Epidermal melanocyte (primary cell): ENCODE measurements at regions not wholly inside any gene's neighbourhood (a gene's known extent, or its start where the extent isn't known, plus 50 kb on each side); places are given as distances from the start of the nearest gene placed in this dataset.

ENCODE experiments used
- DNase-seq: peaks from one replicate; pipeline ENCODE4 v3.0.0; 2011; ENCODE audit warnings: low spot score; ENCODE audit not compliant: insufficient read length

DNA sequence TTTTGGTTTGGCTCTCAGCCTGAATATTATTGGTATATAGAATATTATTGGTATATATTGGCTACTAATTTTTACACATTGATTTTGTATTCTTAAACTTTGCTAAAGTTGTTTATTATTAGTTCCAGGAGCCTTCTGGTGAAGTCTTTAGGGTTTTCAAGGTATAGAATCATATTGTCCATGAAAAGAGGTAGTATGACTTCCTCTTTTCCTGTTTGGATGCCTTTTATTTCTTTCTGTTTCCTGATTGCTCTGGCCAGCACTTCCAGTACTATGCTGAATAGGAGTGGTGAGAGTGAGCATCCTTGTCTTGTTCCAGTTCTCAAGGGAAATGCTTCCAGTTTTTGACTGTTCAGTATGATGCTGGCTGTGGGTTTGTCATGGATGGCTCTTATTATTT lies 107.3 kb upstream of the LIPC start:
- DNase-seq = no peak

DNA sequence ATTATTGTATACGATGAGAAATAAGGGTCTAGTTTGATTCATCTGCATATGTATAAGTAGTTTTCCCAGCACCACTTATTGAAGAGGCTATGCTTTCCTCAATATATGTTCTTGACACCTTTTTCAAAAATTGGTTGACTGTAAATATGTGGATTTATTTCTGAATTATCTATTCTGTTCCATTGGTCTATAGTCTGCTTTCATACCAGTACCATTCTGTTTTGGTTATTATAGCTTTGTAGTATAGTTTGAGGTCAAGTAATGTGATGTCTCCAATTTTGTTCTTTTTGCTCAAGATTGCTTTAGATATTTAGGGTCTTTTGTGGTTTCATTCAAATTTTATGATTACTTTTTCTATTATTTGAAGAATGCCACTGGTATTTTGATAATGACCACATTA lies 103.8 kb upstream of the LIPC start:
- no peak for DNase-seq

DNA sequence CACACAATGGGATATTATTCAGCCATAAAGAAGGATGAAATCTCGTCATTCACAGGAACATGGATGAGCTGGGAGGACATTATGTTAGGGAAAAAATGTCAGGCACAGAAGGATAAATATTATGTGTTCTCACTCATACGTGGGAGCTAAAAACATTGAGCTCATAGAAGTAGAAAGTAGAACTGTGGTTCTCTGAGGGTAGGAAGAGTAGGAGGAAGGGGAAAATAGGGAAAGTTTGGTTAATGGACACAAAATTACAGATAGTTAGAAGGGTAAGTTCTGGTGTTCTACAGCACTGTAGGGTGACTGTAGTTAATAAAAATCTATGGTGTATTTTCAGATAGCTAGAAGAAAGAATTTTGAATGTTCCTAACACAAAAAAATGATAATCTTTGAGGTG lies 102.6 kb upstream of the LIPC start:
- no peak for DNase-seq

DNA sequence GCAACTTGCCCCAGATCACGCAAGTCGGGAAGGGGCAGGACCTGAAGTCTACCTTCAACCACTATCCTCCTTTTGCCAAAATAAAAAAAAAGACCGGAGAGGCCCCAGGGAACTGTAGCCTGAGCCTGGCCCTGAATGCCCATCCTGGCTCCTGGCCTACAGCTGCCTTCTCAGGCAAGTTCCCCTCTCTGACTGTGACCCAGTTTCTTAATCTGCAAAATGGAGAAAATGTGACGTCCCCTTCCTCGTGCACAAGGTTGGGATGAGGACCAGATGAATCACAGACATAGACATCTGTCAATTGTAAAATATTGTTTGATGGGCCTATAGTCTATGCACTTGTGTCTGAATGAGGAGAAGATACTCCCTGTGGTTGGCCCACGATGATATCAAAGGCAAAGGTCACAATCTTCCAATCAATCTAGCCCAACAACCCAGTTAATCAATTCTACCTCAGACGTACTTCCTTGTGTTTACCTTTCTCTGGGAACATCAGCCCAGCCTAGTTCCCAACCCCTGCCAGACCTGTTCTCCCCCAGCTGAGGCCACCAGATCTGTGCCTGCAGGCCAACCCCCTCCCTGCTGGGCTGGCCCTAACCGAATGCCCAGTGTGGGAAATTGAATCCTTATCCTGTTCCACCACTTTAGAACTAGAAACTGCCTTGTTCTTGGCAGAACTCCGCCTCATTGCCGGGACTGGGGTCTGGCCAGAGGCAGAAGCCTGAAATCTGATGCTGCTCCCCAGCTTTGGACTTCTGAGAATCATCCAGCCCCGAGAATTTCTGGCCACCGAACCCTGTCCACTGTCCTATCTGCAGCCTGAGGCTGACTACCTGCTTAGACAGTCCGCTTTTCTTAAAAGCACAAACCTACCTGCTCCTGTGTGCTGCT lies 101.8 kb upstream of the LIPC start:
- DNase-seq = no peak

DNA sequence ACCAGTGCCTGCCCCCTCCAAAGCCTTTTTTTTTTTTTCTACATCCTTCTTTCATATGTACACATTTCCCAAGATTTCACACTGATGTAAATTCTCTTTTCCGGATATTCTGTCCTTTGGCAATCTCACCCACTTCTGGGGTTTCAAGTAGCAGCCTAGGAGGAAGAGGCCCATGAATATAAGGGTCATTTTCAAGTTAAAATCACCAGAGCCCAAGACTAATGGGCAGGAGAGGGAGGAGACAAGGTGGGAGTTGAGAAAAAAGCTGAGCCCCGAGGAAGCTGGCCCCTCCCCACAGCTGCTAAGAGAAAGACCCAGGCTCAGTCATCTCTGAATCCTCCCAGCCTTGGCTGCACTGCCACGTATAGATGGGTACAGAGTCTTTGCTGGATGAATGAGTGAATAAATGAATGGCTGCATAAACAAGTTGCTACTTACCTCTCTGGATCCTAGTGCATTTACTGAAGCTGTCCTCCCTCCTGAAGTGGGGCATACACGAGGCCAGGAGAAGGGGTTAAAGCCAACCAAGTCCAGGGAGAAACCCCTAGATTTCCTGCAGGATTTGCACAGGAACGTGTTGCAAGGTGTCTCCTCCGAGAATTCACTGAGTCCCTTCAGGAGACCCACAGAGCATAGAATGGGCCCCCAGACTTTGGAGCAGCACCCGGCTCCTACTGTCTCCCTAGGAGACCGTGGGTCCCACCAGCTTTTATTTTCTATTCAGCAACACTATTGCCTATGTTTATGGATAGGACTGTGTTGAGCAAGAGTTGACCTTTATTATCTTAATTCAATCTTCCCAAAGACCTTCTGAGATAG lies 100.8 kb upstream of the LIPC start:
- no peak for DNase-seq

DNA sequence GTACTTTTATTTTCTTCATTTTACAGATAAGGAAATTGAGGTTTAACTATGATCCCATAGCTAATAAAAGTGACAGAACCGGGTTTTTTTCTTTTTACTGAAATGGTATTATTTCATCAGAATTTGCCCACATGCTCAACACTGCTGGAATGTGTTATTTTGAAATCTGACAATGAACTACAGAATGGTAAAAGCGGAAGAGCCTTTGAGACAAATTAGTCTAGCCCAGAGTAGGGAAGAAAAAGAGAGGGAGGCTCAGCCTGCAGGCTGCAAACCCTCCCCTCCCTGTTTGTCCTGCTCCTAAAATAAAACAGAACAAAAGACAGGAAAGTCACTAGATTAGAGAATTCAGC lies 100.3 kb upstream of the LIPC start:
- DNase-seq = no peak

DNA sequence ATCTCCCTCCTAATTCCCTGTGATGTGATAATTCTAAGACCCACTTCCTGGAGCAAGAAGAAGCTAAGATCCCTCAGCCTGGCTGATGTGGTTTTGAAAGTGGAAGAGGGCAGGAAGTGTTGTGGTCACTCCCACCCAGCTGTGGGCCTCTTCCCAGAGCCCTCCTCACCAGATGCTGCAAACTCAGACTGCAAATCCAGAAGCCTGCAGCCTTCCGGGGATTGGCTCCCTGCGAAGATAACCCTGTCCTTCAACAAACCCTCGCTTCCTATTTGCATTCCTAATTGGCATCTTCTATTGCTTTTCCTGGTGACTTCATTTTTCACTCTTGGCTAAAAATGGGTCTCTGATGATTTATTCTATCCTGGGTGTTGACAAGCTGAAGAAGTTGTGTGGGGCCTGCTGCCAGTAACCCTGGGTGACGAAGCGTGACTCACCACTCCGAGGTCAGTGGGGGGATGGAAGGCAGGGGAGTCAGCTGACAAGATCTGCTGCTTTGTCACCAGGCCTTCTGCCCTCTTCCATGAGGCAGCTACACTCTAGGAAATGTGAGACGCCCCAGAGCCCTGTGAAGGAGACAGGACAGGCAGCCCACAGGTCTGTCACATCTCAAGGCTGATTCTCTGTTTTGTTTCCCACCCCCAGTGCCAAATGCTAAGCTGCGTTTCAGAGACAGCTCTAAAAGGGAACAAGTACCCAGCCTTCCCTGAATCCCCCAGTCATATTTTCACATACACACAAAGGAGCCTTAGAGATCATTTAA lies 99.7 kb upstream of the LIPC start:
- peak; percentile 25 for DNase-seq

DNA sequence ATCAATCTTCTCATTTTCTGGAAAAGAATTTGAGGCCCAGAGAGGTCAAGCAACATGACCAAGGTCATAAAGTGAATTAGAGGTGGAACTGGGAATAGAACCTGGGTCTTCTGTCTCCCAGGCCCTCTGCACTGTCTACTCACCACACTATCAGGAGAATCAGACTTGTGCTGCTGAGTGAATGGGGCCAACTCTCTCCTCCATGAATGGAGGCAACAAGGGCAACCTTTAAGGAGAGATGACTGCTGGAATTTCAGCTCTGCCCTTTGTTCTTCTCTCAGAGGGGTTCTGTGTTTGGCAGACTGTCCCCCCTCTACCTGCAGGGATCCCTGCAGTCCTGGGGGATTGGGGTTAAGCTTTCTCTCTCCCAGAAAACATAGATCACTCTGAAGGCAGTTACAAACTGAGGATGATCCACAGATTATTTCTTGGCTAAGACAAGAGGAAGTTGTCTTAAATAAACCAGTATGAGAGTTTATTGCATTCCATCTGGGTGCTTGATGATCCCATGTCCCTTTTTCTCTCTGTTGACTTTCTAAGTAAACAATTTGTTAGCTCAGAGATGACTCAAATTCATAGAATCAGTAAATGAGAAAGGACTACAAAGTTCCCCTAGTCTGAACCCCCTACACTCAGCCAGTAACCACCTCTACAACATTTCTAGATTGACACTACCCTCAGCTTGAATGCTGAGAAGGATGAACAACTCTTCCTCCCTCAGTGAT lies 99.0 kb upstream of the LIPC start:
- DNase-seq = no peak

DNA sequence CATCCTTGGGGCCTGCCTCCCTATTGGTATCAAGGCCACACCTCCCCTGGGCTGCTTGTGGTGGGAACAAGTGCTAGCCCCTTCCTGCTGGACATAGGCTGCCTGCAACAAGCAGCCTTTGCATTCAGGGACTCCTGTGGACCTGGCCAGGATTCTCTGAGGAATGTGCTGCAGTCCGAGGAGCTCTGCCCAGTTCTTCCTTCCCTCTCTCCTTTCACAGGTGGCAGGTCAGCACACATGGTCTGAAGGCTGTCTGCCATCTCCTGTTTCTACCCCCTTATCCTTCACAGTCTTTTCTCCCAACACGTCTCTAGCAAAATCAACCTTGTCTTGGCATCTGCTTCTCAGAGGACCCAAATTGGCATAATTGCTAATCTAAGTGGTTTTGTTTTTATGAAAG lies 97.0 kb upstream of the LIPC start:
- DNase-seq = no peak

DNA sequence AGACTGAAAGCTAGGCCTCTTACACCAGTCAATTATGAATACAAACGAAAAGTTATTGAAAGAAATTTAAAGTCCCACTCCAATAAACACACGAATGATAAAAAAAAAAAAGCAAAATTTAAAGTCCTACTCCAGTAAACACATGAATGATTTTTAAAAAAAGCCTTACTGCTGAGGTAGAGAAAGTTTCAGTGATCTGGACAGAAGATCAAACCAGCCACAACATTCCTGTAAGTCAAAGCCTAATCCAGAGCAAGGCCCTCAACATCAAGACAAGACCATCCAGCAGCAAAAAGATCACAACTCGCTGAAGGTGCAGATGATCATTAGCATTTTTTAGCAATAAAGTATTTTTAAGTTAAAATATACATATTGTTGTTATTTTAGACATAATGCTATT lies 95.6 kb upstream of the LIPC start:
- no peak for DNase-seq

DNA sequence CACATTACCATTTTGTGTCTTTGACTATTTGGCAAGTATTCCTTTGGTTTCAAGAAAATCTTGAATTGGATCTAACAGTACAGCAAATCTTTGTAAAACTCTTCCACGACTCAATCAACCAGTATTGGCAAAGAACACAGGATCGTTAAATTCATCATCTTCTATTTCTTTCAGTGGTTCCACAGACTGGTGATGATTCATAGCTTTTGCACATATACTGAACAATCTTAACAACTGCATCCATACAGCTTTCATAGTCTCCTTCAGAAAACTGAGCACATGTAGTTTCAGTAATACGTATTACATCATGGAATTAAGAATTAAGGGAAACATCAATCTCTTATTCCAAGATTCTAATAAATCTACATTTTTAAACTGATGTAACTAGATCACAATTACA lies 91.6 kb upstream of the LIPC start:
- no peak for DNase-seq

DNA sequence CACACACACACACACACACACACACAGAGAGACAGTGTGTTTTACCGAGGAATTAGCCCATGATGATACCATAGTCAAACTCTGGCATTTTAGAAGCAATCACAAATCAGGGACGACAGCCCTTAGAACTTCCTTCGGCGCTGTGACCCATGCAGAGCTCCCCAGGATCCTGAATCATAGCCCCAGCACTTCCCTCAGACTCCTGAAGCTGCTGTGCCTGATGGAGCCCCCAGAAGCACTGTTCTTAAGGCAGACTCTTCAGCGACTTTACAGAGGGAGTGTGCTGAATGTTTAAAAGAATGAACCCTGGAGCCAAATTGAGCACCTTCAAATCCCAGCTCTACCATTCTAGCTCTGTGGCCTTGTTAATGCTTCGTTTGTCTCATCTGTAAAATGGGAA lies 89.3 kb upstream of the LIPC start:
- DNase-seq = no peak

DNA sequence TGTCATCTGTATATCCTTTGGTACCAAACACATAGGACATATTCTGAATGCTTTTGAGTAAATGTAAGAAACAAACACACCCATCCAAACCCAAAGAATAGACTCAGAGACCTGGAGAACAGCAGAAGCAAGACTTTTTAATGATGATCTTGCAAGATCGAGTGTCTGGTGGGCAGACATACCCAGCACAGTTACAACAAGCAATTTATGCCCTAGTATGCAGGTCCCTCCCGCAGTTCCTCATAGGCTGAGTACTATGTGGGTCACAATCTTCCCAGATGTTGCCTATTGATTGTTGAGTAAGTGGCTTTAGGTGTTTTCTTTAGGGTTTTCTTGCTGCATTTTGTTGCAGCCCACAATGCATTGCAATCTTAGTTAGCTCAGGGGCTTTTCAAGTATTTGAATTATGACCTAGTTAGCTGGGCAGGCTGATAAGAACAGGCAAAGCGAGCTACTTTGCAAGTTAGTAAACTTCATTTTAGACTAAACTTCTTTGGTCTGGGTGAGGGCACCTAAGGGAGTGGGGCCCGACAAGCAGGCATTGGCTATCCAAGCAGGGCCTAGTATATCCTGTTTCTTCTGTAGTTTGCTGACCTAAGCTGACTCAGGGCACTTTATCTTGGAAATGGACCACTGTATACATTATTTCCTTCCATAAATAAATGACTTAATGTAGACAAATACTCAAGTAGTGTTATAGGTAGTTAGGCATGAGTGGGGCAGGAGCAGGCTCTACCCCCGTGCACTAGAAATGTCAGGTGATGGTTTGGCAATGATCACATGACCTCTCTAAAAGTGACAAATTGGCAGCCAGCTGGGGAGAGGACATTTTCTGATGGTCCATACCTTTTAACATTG lies 87.3 kb upstream of the LIPC start:
- DNase-seq = no peak

DNA sequence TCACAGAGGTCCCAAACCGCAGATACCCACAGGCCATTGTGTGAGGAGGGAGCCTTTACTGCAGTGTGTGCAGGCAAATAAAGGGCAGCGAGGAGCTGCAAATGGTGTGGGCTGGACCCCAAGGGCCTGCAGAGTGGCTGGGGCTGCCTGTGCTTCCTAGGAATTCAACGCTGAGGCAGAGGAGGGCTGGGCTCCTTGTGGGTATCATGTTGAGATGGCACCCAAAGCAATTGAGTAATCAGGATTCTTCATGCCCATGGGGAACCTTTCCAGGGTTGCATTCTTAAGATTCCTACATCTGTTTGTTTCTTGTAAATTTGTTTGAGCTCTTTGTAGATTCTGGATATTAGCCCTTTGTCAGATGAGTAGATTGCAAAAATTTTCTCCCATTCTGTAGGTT lies 85.4 kb upstream of the LIPC start:
- DNase-seq = peak; percentile 53

DNA sequence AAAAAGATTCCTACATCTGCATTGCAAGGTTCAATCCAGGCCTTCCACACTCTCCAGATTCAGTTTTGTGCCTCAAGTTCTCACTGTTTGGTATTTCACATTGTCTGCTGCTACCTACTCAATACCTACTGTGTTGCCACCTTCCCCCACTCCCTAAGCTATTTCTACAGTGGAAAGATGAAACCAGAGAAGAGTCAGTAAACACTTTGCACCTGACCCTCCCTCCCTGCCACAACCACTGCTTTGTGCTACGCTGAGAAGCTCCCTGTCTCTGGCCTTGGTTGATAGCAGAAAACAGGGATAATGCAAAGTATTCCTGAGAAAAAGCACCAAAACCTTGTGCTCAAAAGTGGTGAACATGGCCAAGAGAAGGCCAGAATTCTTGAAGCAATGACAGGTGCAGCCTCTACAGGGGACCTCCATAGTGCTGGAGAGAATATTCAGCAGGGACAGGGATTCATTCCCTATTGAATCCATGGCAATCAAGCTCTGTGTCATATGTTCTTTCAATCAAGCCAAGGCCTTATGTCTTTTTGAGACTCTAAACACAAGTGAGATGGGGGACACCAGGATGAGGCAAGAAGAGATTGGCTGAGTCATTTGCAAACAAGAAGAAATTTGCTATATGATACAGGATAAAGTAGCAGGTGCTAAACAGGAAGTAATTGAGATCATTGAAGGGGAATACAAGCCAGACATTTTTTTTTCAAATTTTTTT lies 83.5 kb upstream of the LIPC start:
- no peak for DNase-seq

DNA sequence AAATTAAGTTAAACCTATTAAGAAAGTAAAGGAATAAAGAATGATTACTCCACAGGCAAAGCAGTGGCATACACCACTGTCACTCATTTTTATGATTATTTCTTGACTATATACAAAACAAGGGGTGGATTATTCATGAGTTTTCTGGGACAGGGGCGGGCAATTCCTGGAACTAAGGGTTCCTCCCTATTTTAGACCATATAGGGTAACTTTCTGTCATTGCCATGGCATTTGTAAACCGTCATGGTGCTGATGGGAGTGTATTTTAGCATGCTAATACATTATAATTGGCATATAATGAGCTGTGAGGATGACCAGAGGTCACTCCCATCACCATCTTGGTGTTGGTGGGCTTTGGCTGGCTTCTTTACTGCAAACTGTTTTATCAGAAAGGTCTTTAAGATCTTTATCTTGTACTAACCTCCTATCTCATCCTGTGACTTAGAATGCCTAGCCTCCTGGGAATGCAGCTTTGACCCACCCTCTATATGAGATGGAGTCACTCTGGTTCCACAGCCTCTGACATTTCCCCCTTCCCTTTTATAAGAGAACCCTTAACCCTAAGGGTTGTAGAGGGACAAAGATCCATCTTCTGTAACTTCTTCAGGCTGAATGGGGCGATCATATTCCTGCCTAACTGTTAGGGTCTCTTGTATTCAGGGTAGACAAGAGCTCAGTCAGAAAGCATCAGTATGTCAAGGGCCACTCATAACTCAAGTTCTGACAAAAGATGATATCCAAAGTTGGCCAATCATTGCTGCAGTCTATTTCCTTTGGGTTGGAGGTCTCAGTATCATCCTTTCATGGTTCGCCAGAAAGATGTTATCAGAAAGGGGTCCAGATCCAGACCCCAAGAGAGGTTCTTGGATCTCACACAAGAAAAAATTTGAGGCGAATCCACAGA lies 79.5 kb upstream of the LIPC start:
- DNase-seq = no peak

DNA sequence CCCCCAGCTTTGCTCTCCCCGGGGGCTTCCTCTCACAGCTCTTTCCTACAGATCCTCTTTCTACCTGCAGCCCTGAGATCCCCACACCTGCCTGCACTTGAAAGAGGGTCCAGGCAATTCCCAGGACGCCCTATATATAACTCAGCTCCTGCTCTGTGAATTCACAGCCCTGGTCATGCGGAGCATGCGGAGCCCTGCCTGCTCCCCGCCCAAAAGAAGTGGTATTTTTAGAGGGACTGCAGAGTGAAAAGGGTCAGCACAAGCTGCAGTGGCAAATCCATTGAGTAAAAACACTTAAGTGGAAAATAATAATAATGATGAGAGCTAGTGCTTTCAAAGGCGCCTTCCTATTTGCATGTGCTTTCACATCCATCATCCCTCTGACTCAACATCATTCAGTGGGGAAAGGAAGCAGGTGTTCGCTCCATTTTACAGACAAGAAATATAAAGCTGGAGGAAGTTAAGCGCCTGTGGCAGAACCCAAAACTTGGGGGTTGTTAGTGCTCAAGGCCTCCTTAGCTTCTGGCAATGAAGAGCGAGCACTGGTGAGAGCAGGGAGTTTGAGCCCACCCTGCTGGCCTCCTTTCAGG lies 76.3 kb upstream of the LIPC start:
- DNase-seq = no peak

DNA sequence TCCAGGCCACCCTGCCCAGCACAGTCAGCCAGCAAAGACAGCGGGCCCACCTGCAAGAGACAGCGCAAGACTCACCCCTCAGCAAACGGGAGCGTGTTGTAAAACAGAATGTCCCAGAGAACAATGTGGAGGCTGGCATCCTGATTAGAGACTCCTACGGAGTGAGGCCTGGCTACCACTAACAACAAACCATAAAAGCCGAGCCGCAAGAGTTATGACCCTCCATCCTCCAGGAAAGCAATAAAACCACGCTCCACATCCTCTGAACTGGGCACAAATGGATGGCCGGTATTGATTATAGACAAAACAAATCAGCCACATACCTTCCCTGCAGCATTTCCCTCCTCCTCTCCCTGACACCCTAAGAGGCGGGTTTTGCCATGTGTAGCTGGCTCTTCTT lies 75.8 kb upstream of the LIPC start:
- DNase-seq = no peak
